Epithelial cell of proximal tubule (primary cell): ENCODE measurements at regions not wholly inside any gene's neighbourhood (a gene's known extent, or its start where the extent isn't known, plus 50 kb on each side); places are given as distances from the start of the nearest gene placed in this dataset.

Experiments
- DNase-seq: peaks from one replicate; pipeline ENCODE4 v3.0.0-alpha.2; 2011; ENCODE audit warnings: low read depth
- H3K4me3 ChIP-seq: 2 replicates; pipeline ENCODE4 v1.5.1; 2011; ENCODE audit warnings: low read depth, mild to moderate bottlenecking, low read length
- TF ChIP-seq, protein P1 (sequence below): conservative IDR thresholded peaks from 2 replicates; pipeline ENCODE4 v1.5.1; 2012; ENCODE audit warnings: low read depth, mild to moderate bottlenecking, low read length

DNA sequence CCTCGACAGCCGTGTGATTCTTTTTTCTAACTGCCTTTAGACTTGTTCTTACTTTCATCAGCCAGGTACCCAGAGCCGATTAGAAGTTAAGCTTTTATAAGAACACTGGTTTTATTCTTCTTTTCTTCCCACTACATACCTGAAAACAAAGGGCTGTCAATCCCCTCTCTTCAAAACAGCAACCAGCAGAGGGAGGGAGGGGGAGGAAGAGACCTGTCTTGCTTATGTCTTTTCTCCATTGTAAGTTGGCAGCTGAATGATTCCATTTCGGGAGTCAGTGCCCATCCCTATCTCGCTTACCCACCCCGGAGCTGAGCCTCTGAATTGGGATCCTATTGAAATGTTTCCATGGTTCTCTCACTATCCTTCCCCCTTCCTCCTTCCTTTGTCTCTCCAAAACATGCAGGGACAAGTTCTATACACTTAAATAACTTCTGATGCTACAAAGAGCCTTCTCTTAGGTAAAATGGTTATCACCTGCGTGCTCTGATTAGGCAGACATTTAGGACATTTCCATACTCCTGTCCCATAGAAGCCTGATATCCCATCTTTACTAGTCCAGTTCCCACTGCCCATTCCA lies 83.9 kb upstream of the WWC1 start:
- TF ChIP-seq, protein P1, sequence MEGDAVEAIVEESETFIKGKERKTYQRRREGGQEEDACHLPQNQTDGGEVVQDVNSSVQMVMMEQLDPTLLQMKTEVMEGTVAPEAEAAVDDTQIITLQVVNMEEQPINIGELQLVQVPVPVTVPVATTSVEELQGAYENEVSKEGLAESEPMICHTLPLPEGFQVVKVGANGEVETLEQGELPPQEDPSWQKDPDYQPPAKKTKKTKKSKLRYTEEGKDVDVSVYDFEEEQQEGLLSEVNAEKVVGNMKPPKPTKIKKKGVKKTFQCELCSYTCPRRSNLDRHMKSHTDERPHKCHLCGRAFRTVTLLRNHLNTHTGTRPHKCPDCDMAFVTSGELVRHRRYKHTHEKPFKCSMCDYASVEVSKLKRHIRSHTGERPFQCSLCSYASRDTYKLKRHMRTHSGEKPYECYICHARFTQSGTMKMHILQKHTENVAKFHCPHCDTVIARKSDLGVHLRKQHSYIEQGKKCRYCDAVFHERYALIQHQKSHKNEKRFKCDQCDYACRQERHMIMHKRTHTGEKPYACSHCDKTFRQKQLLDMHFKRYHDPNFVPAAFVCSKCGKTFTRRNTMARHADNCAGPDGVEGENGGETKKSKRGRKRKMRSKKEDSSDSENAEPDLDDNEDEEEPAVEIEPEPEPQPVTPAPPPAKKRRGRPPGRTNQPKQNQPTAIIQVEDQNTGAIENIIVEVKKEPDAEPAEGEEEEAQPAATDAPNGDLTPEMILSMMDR, result no peak
- DNase-seq, result no peak
- H3K4me3 ChIP-seq, result no peak overlapping the region

DNA sequence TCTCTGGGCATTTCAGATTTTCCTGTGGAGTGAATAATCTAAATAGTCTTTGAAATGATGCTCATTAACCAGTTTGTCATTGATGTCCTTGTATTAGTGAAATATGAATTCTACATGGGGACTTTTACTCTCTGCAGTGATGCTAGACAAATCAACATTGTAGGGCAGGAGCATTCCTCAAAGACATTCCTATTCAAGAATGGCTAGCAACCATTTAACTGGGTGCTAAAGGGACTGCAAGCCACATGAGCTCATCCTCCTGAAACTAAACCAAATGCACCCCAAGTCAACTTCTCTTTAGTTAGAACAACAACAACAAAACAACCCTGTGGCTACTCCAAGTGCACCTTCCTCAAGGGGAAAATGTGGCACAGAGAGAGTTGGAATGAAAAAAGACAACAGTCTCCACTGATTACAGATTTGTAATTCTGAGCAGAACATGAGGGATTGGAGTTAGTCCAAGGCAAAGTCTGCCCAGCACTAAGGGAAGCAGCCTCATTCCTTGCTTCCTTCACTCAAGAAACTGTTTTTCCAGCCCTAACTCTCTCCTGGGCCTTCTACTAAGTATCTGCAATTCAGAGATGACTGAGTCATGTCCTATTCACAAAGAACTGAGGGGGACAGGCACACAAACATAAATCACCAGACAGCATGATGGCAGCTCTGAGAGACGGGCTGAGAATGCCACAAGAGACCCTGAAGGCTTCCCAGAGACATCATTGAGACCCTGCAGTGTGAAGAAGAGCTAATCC lies 82.0 kb upstream of the WWC1 start:
- TF ChIP-seq, protein P1, result no peak
- no peak for DNase-seq

DNA sequence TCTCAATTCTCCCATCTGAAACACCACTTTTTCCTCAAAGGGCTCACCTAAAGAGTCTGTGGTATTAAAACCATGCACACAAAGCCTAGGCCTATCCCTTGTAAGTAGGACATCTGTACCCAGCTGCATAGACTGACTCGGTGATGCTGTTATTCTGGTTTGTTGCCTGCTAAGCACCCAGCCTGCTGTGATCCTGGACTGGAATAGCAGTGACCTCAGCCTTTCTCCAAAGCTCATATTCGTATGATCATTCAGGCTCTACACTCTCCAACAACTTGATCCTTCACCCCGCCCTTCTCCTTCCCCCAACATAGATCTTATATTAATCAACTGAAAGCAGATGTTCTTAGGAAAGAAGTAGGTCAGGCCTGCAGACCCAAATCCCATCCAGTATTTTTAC lies 81.4 kb upstream of the WWC1 start:
- no peak for DNase-seq
- TF ChIP-seq, protein P1, result no peak
- no peak overlapping the region for H3K4me3 ChIP-seq

More for the DNA sequence above, 82.0 kb upstream of the WWC1 start:
- H3K4me3 ChIP-seq, result no peak overlapping the region

DNA sequence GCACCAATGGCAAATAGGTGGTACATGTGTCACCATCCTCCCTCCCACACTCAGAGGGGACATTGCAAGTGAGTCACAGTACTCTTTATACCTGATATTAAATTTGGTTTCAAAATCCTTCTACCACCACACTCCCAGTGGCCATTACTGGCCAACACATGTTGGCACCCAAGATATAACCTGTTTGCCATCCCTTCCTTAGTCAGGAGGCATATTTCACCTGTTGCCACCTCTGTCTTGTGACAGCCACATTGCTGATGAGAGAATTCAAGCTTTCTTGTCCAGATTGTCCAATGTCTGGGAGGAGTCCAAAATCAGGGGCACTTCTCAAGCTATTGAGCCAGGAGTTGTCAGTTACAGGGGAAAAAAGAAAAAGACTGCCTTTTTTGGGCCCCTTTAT lies 80.2 kb upstream of the WWC1 start:
- TF ChIP-seq, protein P1, result no peak
- H3K4me3 ChIP-seq, result no peak overlapping the region
- no peak for DNase-seq

DNA sequence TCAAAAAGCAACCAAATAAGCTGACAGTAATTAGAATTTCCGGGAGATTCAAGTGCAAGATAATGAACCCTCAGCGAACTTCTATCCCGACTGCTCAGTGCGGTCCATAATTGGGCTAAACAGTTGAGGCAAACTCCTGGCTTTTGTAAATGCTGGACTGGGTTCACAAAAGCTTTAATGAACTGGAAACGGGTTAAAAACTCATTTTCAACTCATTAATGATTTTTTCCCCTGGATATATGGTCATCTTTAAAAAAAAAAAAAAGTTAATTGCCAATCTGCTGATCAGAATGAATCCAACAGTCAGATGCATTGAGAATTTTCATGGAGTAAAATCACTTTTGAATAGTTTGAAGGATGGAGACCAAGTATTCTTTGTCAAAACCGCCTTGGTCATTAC lies 79.5 kb upstream of the WWC1 start:
- DNase-seq, result no peak
- no peak overlapping the region for H3K4me3 ChIP-seq
- TF ChIP-seq, protein P1, result no peak

DNA sequence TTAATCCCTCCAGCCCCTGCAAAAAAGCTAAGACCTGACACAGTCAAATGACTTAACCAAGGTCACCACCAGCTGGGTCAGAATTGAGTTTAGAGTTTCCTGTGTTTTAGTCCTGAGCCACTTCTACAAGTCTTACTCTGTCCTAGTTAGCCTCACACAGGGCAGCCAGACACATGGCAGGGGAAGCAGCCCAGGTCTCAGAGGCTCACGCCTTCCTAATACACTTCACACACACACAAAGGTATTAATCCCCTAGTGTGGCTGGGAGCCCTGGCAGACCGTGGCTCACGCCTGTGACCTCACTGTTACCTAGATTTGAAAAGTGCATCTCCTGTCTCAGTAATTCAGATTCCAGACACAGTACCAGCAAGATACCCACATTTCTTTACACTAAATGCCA lies 77.4 kb upstream of the WWC1 start:
- TF ChIP-seq, protein P1, result no peak
- no peak overlapping the region for H3K4me3 ChIP-seq
- DNase-seq, result no peak

- TF ChIP-seq, protein P1, result no peak
- no peak for DNase-seq
- H3K4me3 ChIP-seq, result no peak overlapping the region
These were observed 76.6 kb upstream of the WWC1 start for GRCh38 chr5:168214886-168215285.
